ENCODE measurements at regions not wholly inside any gene's neighbourhood (a gene's known extent, or its start where the extent isn't known, plus 50 kb on each side); places are given as distances from the start of the nearest gene placed in this dataset.

DNA sequence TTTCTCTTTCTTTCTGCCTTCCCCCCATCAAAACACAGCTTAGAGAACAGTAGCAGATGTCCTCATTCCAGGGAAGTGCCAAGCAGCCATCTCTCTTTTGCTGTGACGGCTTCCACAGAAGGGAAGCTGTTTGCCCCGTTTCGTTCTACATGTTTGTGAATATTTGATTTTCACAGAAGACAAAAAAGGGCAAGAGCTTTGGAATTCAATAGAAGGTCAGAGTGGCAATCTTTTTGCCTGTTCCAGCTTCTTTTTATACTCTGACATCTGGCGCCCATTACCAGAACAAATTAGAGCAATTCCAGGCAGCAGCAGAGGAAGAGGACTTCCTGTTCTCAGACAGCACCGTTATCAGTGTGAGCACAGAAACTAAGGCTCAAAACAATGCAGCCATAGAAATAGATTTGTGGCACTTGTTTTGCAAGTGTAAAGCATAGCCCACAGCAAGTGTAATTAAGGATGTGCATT, 79.0 kb upstream of the CDH19 start:
- no peak overlapping the region for H3K4me2 ChIP-seq (ENCODE audit: insufficient read depth, low read length)

DNA sequence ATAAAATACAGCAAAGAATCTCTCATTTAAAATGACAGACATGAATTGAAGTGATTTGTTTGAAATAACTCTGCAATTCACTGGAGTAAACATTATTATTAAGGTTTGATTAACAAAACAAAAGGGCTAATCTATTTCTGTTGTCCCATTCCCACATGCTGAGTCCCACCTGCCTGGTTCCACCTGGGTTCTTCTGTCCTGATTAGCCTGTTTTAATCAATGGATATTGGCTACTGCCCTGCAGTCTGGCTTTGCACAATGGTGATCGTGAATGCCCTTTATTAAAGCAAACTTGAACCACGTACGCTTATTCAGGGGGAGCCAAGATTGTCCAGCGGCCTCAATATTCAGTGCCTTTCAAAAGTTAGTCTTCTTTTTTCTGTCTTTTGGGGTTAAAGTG, 72.8 kb upstream of the CDH19 start:
- TF ChIP-seq, protein P1, sequence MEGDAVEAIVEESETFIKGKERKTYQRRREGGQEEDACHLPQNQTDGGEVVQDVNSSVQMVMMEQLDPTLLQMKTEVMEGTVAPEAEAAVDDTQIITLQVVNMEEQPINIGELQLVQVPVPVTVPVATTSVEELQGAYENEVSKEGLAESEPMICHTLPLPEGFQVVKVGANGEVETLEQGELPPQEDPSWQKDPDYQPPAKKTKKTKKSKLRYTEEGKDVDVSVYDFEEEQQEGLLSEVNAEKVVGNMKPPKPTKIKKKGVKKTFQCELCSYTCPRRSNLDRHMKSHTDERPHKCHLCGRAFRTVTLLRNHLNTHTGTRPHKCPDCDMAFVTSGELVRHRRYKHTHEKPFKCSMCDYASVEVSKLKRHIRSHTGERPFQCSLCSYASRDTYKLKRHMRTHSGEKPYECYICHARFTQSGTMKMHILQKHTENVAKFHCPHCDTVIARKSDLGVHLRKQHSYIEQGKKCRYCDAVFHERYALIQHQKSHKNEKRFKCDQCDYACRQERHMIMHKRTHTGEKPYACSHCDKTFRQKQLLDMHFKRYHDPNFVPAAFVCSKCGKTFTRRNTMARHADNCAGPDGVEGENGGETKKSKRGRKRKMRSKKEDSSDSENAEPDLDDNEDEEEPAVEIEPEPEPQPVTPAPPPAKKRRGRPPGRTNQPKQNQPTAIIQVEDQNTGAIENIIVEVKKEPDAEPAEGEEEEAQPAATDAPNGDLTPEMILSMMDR (IDR thresholded peaks at IDR 0.05; ENCODE audit: extremely low read depth, low read depth, low read length) = no peak
- no peaks in the 10 kb centered on the region for H3K79me2 ChIP-seq (ENCODE audit: insufficient read depth, low read length)
- H3K9me3 ChIP-seq (ENCODE audit: low read depth, low read length) = peaks cover 3% of the 10 kb centered on the region
- peak; percentile 15 for DNase-seq (ENCODE audit: insufficient read length, low spot score, missing footprints)
- no peak overlapping the region for H3K27ac ChIP-seq (ENCODE audit: low read depth, low read length)
- H4K20me1 ChIP-seq (ENCODE audit: insufficient read depth, low read length) = no peaks in the 10 kb centered on the region
- no peaks in the 10 kb centered on the region for H3K36me3 ChIP-seq (ENCODE audit: insufficient read depth, low read length)
- no peak overlapping the region for H3K4me3 ChIP-seq (ENCODE audit: insufficient read depth, low read length)
- H3K4me1 ChIP-seq (ENCODE audit: insufficient read depth, low read length) = no peaks in the 10 kb centered on the region
- H3K4me2 ChIP-seq (ENCODE audit: insufficient read depth, low read length) = no peak overlapping the region
- no peaks in the 10 kb centered on the region for H3K27me3 ChIP-seq (ENCODE audit: insufficient read depth, low read length)
- no peak overlapping the region for H2AFZ ChIP-seq (ENCODE audit: low read length)

More for the DNA sequence above, 79.0 kb upstream of the CDH19 start:
- no peak overlapping the region for H3K4me3 ChIP-seq (ENCODE audit: insufficient read depth, low read length)
- no peaks in the 10 kb centered on the region for H4K20me1 ChIP-seq (ENCODE audit: insufficient read depth, low read length)
- no peaks in the 10 kb centered on the region for H3K27me3 ChIP-seq (ENCODE audit: insufficient read depth, low read length)
- no peaks in the 10 kb centered on the region for H3K36me3 ChIP-seq (ENCODE audit: insufficient read depth, low read length)
- H3K27ac ChIP-seq (ENCODE audit: low read depth, low read length) = no peak overlapping the region
- H3K9me3 ChIP-seq (ENCODE audit: low read depth, low read length) = peaks cover 4% of the 10 kb centered on the region
- no peak overlapping the region for H2AFZ ChIP-seq (ENCODE audit: low read length)
- H3K79me2 ChIP-seq (ENCODE audit: insufficient read depth, low read length) = no peaks in the 10 kb centered on the region
- DNase-seq (ENCODE audit: insufficient read length, low spot score, missing footprints) = no peak
- TF ChIP-seq, protein P1 (IDR thresholded peaks at IDR 0.05; ENCODE audit: extremely low read depth, low read depth, low read length) = no peak
- no peaks in the 10 kb centered on the region for H3K4me1 ChIP-seq (ENCODE audit: insufficient read depth, low read length)

DNA sequence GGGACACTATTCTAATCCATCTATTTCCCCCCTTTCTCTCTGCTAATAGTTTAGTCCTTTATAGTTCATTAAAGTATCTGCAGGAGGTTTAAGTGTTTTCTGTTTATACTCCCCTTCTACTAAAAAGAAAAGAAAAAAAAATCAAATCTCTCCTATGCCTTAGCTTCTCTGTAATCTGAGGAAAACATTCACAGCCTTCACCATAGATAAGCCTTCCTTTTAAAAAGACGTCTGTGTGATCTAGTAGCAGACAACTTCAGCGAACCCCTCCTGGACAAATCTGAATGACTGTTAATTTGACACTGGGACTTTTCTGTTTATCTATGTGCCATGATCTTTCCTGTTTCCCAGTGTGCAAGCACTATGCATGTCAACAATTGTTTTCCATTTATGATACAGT, 70.4 kb upstream of the CDH19 start:
- Histone ChIP-seq H3K36me3 (ENCODE audit: insufficient read depth, low read length) (no peaks in the 10 kb centered on the region), H3K4me2 (ENCODE audit: insufficient read depth, low read length) (no peak overlapping the region), H4K20me1 (ENCODE audit: insufficient read depth, low read length) (no peaks in the 10 kb centered on the region), H3K79me2 (ENCODE audit: insufficient read depth, low read length) (no peaks in the 10 kb centered on the region), H3K27ac (ENCODE audit: low read depth, low read length) (no peak overlapping the region), H3K9me3 (ENCODE audit: low read depth, low read length) (peaks cover 3% of the 10 kb centered on the region), H3K27me3 (ENCODE audit: insufficient read depth, low read length) (no peaks in the 10 kb centered on the region), H2AFZ (ENCODE audit: low read length) (no peak overlapping the region), H3K4me1 (ENCODE audit: insufficient read depth, low read length) (no peaks in the 10 kb centered on the region), H3K4me3 (ENCODE audit: insufficient read depth, low read length) (no peak overlapping the region)
- TF ChIP-seq, protein P1 (IDR thresholded peaks at IDR 0.05; ENCODE audit: extremely low read depth, low read depth, low read length) = no peak
- no peak for DNase-seq (ENCODE audit: insufficient read length, low spot score, missing footprints)

DNA sequence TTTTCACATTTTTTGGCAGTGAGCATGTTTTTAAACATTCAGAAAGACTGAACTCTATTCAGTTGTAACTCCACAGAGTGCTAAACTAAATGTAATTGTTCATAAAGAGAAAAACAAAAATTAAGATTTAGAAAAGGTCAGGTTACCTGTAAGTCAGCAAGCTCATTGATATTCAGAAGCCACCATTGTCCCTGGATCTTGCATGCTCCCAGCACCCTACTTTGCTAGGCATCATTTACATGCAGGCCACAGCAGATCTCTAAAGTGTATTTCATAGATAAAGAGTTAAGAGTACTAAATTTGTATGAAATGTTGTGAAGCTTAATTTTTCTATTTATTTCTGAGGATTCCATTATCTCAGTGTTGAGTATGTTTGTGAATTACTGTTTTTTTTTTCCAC, 64.8 kb upstream of the CDH19 start:
- TF ChIP-seq, protein P1 (IDR thresholded peaks at IDR 0.05; ENCODE audit: extremely low read depth, low read depth, low read length) = no peak
- Histone ChIP-seq H3K9me3 (ENCODE audit: low read depth, low read length) (peaks cover 3% of the 10 kb centered on the region), H3K79me2 (ENCODE audit: insufficient read depth, low read length) (no peaks in the 10 kb centered on the region), H3K27me3 (ENCODE audit: insufficient read depth, low read length) (no peaks in the 10 kb centered on the region), H3K4me3 (ENCODE audit: insufficient read depth, low read length) (no peak overlapping the region), H3K27ac (ENCODE audit: low read depth, low read length) (no peak overlapping the region), H2AFZ (ENCODE audit: low read length) (no peak overlapping the region), H4K20me1 (ENCODE audit: insufficient read depth, low read length) (no peaks in the 10 kb centered on the region), H3K36me3 (ENCODE audit: insufficient read depth, low read length) (no peaks in the 10 kb centered on the region), H3K4me1 (ENCODE audit: insufficient read depth, low read length) (no peaks in the 10 kb centered on the region), H3K4me2 (ENCODE audit: insufficient read depth, low read length) (no peak overlapping the region)
- DNase-seq (ENCODE audit: insufficient read length, low spot score, missing footprints) = no peak
